Right lobe of liver (tissue), 4 donors: ENCODE measurements at regions not wholly inside any gene's neighbourhood (a gene's known extent, or its start where the extent isn't known, plus 50 kb on each side); places are given as distances from the start of the nearest gene placed in this dataset.

Experiments
- CTCF ChIP-seq, 4 donors: fragments of 200-600 bp in 3 of 4; fragments of 450-650 bp in 1 of 4; IDR thresholded peaks; one replicate each; pipeline versions ENCODE4 v1.5.1 to v1.8.0; 2016 to 2022; ENCODE audit warnings: antibody characterized with exemption in 4 of 4, mild to moderate bottlenecking in 2 of 4
- POLR2A ChIP-seq: fragments of 450-650 bp; IDR thresholded peaks from one replicate; pipeline ENCODE4 v1.6.1; 2017; ENCODE audit warnings: antibody characterized with exemption, mild to moderate bottlenecking
- donor health status: DM: no; HTN: no; CAD: no.
- donor health status: DM: no; HTN: no; CAD: no.
- donor health status: DM: no; HTN: yes; CAD: no.

GRCh38 chr22:34620832-34621231, 445.1 kb upstream of the ISX start:
- TF ChIP-seq CTCF (IDR thresholded peaks at IDR 0.05): no peak
- TF ChIP-seq POLR2A: no peak
